ENCODE measurements at regions not wholly inside any gene's neighbourhood (a gene's known extent, or its start where the extent isn't known, plus 50 kb on each side); places are given as distances from the start of the nearest gene placed in this dataset.
"Not testable (repeated sequence)": the region's sequence is repeated elsewhere in the genome, so short reads cannot be mapped to it uniquely, and the experiment has no call there.

GRCh38 chrX:24139-24538 lies 257.0 kb upstream of the PLCXD1 start:
- TF ChIP-seq CTCF, POLR2A (IDR thresholded peaks at IDR 0.05): not testable (repeated sequence)
